ENCODE measurements at regions not wholly inside any gene's neighbourhood (a gene's known extent, or its start where the extent isn't known, plus 50 kb on each side); places are given as distances from the start of the nearest gene placed in this dataset.

DNA sequence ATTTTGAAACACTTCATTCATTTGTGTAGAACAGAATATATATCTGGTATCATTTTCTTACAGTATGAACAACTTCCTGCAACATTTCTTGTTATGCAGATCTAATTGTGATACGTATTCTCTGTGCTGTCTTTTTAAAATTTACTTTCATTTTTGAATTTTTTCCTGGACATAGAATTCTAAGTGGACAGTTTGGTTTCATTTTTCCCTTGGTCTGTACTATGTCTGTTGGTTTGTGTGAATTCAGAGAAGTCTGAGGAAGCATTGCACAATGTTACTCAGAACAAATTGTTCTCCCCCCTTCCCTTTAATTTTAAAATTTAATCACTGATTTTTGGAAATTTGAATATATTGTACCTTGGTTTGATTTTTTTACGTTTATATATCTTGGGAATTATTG lies 352.5 kb upstream of the PCDH20 start:
- DNase-seq (ENCODE audit: low spot score): no peak

DNA sequence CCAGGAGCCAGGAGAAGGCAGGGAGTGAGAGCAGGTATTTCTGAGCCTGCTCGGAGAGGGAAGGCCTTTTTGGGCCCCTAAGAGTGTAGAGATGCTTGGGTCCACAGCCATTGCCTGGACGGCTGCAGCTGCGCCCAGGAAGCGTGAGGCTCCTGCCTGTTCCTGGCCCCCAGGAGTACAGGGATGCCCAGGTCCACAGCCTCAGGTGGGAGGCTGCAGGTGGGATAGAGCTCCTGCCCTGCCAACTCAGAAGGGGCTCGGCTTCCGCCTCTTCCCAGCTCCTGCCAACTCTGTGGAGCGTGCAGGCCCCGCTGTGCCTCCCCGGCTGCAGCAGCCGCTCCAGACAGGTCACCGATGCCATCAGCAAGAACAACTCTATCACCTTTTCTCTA lies 351.0 kb upstream of the PCDH20 start:
- DNase-seq (ENCODE audit: low spot score): no peak

DNA sequence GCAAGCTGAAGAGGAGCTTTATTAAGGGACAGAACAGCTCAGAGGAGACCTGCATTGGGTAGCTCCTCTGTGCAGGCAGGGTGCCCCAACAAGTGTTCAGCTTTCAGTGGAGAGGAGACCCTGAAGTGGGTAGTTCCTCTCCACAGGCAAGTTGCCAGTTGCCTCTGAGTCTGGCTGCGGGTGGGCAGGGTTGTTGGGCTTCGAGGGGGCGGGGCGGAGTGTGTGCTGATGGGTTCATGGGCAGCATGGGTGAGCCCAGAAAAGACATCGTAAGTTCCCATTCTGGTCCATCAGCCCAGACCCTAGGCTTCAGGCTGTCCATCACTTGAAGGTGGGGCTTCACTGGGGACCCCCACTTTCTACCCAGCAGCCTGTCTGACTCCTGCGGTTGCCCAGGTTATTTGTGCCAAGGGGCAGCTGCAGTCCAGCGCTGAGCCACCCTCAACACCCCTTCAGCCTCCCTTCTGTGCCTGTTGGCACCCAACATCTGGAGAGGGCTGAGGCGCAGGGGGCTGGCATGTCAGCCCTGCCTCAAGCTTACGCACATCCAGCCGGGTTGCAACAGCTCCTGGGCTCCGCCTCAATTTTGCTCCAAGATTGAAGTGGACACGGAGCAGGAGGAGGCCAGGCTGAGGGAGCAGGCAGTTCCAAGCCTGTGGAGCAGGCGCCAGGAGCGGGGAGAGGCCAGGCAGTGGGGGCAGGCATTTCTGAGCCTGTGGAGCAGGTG lies 350.5 kb upstream of the PCDH20 start:
- no peak for DNase-seq (ENCODE audit: low spot score)

DNA sequence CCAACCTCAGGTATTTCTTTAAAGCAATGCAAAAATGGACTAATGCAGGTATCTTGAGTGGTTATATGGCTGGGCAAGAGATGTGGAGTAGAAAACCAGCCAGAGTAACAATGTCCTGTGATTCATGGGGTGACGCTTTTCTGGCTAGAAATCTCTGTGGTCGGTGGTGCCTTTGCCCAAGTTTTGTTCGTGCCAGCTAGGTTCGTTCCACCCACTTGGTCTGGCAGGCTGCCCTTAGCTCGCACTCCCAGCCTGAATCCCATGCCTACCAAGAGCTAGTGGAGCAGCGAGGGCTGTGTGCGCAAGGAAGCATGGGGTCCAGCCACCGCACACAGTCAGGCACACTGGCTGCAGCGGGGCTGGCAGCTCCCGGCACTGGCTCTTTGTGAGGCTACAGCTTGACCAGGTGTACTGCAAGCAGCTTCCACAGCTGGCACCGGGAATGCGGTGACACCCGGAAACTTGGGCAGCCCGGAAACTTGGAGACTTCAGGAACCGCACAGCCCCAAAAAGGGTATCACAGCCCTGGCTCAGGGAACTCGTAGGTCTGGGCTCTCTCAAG lies 349.6 kb upstream of the PCDH20 start:
- DNase-seq (ENCODE audit: low spot score): no peak

DNA sequence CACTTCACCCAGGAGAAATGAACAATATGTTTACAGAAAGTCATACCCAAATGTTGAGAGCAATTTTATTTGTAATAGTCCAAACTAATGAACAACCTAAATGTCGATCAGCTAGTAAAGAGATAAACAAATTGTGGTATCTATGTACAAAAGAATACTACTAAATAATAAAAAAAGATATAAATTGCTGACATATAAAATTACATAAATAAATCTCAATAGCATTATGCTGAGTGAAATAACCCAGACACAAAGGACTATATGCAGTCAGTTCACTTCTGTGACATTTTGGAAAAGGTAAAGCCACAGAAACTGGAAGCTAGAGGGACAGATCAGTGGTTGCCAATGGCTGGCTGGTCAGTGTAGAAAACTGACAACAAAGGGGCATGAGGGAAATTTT lies 346.0 kb upstream of the PCDH20 start:
- DNase-seq (ENCODE audit: low spot score): no peak

DNA sequence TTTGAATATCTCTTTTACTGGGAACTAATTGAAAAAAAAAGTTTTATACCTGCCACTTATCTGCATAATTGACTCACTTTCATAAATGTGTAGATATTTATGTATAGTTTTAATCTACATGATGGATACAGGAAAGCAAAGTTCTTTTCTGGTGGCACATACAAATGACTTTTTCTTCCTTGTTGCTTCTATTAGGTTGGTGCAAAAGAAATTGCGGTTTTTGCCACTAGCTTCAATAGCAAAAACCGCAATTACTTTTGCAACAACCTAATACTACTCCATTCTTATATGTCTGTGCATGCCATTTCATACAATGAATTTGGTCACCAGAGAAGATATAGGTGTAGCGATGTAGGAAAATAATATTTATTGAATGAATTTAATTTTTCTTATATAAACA lies 344.5 kb upstream of the PCDH20 start:
- no peak for DNase-seq (ENCODE audit: low spot score)

DNA sequence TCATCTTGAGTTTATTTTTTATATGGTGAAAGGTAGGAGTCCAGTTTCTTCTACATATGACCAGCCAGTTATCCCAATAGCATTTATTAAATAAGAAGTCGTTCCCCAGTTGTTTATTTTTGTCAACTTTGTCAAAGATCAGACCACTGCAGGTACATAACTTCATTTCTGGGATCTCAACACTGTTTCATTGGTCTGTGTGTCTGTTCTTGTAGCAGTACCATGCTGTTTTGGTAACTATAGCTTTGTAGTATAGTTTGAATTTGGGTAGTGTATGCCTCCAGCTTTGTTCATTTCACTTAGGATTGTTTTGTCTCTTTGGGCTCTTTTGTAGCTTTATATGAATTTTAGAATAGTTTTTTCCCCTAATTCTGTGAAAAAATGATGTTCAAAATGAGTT lies 340.4 kb upstream of the PCDH20 start:
- no peak for DNase-seq (ENCODE audit: low spot score)

DNA sequence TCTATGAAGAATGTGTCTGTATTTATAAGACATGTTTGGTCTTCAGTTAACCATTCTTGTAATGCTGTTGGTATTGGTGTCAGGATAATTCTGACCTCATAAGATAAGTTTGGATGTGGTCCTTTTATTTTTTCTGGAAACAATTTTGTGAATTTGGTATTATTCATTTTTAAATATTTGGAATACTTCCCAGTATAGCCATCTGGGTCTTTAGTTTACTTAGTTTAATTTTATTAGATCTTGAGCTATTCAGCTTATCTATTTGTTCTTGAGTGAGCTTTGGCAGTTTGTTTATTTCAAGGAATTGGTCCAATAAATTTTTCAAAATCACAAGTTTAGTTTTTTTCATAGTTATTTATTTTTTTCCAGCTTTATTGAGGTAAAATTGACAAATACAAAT lies 335.4 kb upstream of the PCDH20 start:
- DNase-seq (ENCODE audit: low spot score): no peak

DNA sequence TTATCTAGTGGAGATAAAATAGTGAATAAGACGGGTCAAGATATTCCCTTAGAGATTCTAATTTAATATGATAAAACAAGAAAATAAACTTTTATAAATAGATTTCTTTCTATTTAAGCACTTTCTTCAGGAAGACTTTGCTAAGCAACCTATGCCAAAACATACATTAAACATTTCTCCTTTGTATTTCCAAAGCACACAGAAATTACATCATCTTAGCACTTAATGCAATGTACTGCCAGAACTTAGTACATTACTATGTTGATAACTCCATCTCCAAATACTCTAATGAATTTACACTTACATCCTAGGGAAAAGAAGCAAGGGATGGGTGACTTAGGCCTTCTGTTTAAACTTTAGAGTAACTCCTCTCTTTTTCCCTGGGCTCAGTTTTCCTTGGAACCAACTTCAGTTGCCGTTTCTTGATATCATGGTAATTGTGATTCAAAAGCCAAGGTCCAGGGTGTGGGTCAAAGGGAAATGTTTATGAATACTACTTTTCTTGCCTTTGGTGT lies 322.6 kb upstream of the PCDH20 start:
- no peak for DNase-seq (ENCODE audit: low spot score)

DNA sequence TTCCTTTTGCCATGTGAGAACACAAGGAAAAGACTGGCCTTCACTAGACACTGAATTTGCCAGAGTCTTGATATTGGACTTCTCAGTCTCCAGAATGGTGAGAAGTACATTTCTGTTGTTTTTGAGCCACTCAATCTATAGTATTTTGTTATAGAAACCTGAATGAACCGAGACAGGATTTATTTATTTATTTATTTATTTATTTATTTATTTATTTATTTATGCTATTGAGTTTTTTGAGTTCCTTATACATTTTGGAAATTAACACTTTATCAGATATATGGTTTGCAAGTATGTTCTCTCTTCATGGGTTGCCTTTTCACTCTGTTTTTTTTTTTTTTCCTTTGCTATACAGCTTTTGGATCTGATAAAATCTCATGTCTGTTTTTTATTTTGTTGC lies 319.0 kb upstream of the PCDH20 start:
- no peak for DNase-seq (ENCODE audit: low spot score)

DNA sequence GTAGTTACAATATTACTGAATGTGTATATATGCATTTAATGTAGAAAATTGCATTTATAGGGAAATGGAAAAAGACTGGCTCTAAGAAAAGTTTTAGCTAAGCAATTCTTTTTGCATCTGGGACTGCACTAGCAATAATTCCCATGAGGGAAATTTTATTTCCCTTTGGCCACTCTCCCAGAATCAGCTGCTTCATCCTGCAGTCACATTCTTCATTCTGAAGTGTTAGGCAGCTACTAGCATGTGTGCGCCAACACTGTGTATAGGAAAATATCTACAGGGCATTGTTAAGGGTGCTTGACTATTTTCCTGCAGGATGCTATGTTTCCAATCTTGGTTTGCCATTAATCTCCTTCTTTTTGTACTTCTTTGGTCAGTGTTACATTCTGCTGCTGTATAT lies 312.8 kb upstream of the PCDH20 start:
- DNase-seq (ENCODE audit: low spot score): peak; percentile 20

DNA sequence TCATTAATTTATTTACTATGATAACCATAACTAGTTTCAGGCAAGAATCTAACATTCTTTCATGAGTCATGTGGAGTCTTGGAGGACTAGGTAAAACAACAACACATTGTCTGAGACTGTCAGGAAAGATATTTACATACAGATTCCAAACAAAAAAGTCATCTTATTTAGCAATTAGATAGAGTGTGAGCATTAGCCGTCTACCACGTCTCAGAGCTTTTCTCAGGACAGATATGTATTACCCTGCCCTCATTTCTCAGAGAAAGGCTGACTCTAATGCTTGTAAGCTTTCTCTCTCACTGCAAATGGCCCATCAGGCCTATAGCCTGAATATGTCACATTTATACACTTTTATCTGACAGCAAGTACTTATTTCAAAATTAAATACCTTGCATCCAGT lies 312.1 kb upstream of the PCDH20 start:
- DNase-seq (ENCODE audit: low spot score): peak; percentile 29

DNA sequence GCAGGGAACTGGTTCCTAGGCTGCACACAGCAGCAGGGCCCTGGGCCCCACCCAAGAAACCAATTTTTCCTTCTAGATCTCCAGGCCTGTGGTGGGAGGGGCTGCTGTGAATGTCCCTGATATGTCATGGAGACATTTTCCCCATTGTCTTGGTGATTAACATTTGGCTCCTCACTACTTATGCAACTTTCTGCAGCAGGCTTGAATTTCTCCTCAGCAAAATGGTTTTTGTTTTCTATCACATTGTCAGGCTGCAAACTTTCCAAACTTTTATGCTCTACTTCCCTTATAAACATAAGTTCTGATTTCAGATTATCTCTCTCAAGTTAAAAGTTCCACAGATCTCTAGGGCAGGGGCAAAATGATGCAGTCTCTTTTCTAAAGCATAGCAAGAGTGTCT lies 310.2 kb upstream of the PCDH20 start:
- DNase-seq (ENCODE audit: low spot score): no peak

DNA sequence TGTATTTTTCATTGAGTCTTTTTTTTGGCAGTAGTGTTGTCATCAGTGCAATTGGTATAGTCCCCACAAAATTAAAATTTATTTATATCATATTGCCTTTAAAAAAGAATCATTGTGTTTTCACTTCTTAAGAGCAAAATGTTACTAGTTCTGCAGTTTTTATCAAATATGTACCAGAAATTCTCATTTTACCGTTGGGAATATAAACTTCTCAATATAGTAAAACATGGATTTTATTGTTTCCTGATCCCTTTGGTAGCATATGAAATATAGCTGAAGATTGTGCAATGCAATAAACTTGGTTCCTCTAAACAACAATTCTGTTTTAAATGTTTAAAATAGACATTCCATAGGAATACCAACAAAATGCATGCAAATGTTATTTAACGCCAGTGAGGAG lies 306.5 kb upstream of the PCDH20 start:
- no peak for DNase-seq (ENCODE audit: low spot score)

DNA sequence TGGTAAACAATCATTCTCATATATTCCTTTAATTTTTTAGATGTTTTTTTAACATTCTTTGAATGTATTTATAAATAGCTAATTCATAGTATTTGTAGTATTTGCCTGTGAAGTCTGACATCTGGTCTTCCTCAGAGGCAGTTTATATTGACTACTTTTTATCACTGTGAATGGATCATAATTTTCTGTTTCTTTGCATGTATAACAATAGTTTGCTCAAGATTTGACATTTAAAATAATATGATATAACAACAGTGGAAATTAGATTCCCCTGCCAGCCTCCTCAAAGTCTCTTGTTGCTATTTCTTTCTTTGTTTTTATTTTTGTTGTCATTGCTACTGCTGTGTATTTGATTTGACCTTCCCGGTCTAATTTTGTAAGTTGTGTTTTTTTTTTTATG lies 297.0 kb upstream of the PCDH20 start:
- no peak for DNase-seq (ENCODE audit: low spot score)

DNA sequence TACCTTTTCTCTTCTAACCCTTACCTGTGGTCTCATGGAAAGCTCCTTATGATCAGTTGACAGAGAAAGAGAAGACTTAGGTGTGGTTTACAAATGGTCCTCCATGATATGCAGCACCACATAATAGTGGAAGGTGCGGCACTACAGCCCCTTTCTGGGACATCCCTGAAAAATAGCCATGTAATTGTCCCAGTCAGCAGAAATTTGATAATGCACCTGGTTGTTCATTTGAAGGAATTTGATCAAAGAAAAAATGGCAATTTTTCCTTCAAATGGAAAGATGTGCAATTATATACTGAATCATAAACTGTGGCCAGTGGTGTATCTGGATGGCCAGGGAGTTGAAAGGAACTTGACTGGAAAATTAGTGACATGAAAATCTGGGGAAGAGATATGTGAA lies 293.6 kb upstream of the PCDH20 start:
- no peak for DNase-seq (ENCODE audit: low spot score)

DNA sequence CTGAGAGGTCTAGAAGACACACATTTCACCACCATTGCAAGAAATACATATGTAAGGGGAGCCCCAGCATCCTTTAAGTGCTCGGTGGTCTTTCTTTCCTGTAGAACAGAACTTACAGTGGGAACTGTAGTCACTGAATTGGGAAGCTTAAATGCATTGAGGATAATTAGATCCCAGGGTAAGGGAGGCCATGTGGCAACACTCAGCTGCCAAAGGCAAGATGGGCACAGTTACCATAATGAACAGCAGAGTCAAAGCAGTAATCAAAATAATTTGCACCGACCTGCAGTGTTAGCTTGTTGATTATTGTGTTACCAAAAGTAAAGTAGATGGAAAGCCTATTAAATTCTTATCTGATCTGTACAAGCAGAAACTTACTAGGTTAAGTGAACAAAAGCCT lies 291.2 kb upstream of the PCDH20 start:
- no peak for DNase-seq (ENCODE audit: low spot score)

DNA sequence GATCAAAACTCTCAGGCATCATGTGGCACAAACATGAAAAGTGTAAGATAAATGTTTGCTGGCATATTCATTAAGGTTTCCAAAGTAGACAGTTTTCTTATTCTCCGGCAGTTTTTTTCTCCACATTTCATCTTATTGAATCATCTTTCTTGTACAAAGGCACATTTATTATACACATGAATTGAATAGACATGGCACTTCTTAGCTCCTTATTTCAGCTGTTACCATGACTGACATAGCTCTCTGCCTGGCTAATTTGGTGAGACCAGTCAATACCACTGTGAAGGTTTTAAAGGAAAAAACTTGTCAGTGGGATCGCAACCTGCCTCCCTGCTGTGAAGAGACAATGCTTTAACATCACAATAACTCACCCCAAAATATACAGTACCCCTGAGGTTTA lies 285.0 kb upstream of the PCDH20 start:
- DNase-seq (ENCODE audit: low spot score): no peak

DNA sequence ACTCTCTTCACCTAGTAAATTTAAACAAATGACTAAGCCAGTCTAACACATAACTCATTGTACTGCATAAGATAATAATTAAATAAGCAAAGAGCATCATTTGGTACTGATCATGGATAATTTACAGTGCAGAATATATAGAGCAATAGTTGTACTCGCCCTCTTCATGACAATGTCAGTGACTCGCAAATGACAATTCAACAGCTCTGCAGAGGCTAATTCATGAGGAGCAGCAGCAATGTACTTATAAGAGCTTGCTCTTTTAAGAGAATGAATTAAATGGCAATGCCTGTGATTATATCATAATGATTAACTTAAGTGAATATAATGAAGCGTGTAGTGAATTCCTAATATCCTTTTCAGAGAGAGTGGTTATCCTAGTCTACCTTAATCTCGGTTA lies 284.5 kb upstream of the PCDH20 start:
- DNase-seq (ENCODE audit: low spot score): no peak

DNA sequence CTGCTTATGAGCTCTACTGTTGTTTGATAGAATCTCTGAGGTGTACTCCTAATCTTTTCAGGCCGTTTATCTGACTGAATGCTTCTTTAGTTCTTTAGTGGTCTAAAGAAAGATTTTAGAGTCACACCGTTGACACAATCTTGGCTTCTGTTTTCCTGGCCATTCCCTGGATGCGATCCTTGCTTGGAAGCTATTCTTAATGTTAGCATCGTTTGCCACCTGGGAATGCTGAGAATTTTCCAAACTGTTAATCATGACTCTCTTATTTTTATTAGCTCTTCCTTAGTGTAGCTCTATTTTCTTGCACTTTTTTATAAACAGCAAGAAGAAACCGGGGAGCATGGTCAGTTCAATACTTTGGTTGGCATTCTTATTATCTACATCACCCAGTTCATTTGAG lies 281.0 kb upstream of the PCDH20 start:
- no peak for DNase-seq (ENCODE audit: low spot score)

DNA sequence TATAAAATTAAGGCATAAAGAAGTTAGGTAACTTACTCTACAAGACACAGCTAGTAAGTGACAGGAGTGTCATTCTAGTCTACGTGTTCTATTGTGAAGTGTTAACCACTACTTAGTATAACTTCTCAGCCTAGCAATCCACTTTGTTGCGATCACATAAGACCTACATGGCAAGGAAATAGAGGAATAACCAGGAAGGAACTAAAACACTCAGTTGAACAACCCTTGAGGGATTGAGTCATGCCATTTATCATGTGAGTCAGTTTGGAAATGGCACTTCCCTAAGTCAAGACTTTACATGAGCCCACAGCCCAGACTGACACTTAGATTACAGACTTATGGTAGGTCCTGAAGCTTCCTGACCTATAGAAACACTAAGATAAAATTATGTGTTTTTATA lies 279.5 kb upstream of the PCDH20 start:
- no peak for DNase-seq (ENCODE audit: low spot score)

DNA sequence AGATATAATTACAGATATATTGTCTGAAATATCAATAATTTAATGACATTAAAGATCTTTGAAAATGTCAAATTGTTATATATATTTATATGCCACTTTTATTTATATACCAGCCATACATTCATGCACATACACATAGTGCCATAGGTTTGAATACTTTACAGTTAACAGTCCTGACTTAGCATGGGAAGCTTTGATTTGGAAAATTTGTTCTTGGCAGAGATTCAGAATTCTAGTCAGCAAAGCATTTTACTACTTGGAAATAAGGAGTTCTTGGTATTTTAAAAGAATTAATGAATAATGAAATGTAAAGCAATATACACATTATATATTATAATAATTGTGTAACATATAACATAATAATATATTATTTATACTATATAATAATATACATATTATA lies 277.0 kb upstream of the PCDH20 start:
- DNase-seq (ENCODE audit: low spot score): no peak

DNA sequence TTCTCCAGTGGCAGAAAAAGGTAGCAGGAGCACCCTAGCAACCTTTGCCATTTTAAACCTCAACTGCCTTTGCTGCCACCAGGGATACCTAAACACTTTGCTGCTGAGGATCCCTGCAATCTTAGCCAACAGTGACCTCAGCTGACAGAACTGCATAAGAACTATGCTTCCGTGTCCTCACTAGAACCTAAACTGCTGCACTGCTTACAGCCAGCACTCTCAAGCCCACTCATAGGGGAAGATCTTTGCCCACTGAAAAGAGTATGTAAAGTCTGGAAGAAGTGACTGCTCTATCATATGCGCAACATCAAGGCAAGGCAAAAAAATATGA lies 270.0 kb upstream of the PCDH20 start:
- DNase-seq (ENCODE audit: low spot score): no peak

DNA sequence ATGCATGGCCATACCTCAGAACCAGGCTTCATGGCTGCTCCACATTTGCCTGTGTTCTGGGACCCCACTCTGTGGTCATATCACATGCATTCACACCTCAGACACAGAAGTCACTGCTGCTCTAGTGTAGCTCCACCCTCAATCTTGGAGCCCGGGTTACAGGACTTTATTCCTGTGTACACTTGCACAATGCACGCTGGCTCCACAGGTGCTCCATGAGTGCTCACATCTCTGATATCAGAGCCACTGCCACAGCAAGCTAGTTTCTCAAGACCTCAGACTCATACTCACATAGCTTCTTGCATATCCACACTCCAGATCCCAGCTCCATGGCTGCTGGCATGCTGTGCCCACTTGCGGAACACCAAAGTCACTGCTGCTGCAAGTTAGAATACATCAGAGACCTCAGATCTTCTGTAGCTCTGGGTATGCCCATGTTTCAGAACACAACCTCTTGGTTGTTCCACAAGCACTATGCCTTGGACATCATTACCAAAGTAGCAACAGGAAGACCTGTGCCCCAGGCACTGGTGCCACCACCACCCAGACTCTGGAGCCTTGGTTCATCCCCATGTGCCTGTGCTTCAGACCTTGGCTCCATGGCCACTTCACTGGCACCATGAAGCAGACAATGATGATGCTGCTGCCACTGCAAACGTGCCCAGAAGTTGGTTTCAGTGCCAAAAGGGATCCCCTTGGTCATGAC lies 269.5 kb upstream of the PCDH20 start:
- no peak for DNase-seq (ENCODE audit: low spot score)

Measured in AG08395 (cell line).